Hippocampal formation (tissue), 2 donors: ENCODE measurements at regions not wholly inside any gene's neighbourhood (a gene's known extent, or its start where the extent isn't known, plus 50 kb on each side); places are given as distances from the start of the nearest gene placed in this dataset.

Experiments
- DNase-seq, 2 donors: peaks; one replicate each; lab custom pipeline; 2025; lab: John Stamatoyannopoulos, UW

- no peak for DNase-seq
Measured at GRCh38 chr5:120738568-120738967, 274.5 kb downstream of the PRR16 start.

- no peak for DNase-seq
Measured at GRCh38 chr5:120740989-120741388, 276.9 kb downstream of the PRR16 start.

- no peak for DNase-seq
Measured at GRCh38 chr5:120748474-120748873, 284.4 kb downstream of the PRR16 start.

GRCh38 chr5:120749737-120750136, 285.6 kb downstream of the PRR16 start:
- DNase-seq = no peak

GRCh38 chr5:120759587-120759986, 295.5 kb downstream of the PRR16 start:
- no peak for DNase-seq

- DNase-seq = no peak
Measured at GRCh38 chr5:120761986-120762385, 297.9 kb downstream of the PRR16 start.

GRCh38 chr5:120765189-120765588, 301.1 kb downstream of the PRR16 start:
- DNase-seq = no peak

- DNase-seq = no peak
Measured at GRCh38 chr5:120767178-120767820, 303.2 kb downstream of the PRR16 start.

GRCh38 chr5:120769312-120769872, 305.3 kb downstream of the PRR16 start:
- DNase-seq = no peak

GRCh38 chr5:120771202-120771601, 307.1 kb downstream of the PRR16 start:
- no peak for DNase-seq

GRCh38 chr5:120778491-120779484, 314.7 kb downstream of the PRR16 start:
- DNase-seq = no peak

- no peak for DNase-seq
Measured at GRCh38 chr5:120779674-120780073, 315.6 kb downstream of the PRR16 start.

GRCh38 chr5:120788481-120788880, 324.4 kb downstream of the PRR16 start:
- DNase-seq = no peak

GRCh38 chr5:120789918-120790317, 325.8 kb downstream of the PRR16 start:
- DNase-seq = no peak

GRCh38 chr5:120790339-120790738, 326.2 kb downstream of the PRR16 start:
- no peak for DNase-seq

- no peak for DNase-seq
Measured at GRCh38 chr5:120792477-120792876, 328.4 kb downstream of the PRR16 start.

GRCh38 chr5:120794121-120794520, 330.0 kb downstream of the PRR16 start:
- DNase-seq = no peak

GRCh38 chr5:120803282-120803681, 339.2 kb downstream of the PRR16 start:
- DNase-seq = peak in 1 of 2 donors; percentile 59

GRCh38 chr5:120805131-120805530, 341.0 kb downstream of the PRR16 start:
- no peak for DNase-seq

GRCh38 chr5:120806202-120806601, 342.1 kb downstream of the PRR16 start:
- no peak for DNase-seq

- DNase-seq = no peak
Measured at GRCh38 chr5:120808135-120808534, 344.0 kb downstream of the PRR16 start.

GRCh38 chr5:120808606-120809005, 344.5 kb downstream of the PRR16 start:
- no peak for DNase-seq

- DNase-seq = no peak
Measured at GRCh38 chr5:120813551-120813950, 349.5 kb downstream of the PRR16 start.
